B cell (primary cell): ENCODE measurements at regions not wholly inside any gene's neighbourhood (a gene's known extent, or its start where the extent isn't known, plus 50 kb on each side); places are given as distances from the start of the nearest gene placed in this dataset.

Experiments
- EZH2 ChIP-seq: IDR thresholded peaks from 2 replicates; pipeline ENCODE4 v1.6.1; 2012; ENCODE audit warnings: borderline replicate concordance, low read depth, mild to moderate bottlenecking, moderate library complexity, low read length; ENCODE audit not compliant: insufficient read depth, poor library complexity, severe bottlenecking
- TF ChIP-seq, protein P1 (sequence below): fragments of 200-600 bp; IDR thresholded peaks from one replicate; pipeline ENCODE4 v1.8.0; 2022; ENCODE audit warnings: antibody characterized with exemption, mild to moderate bottlenecking

DNA sequence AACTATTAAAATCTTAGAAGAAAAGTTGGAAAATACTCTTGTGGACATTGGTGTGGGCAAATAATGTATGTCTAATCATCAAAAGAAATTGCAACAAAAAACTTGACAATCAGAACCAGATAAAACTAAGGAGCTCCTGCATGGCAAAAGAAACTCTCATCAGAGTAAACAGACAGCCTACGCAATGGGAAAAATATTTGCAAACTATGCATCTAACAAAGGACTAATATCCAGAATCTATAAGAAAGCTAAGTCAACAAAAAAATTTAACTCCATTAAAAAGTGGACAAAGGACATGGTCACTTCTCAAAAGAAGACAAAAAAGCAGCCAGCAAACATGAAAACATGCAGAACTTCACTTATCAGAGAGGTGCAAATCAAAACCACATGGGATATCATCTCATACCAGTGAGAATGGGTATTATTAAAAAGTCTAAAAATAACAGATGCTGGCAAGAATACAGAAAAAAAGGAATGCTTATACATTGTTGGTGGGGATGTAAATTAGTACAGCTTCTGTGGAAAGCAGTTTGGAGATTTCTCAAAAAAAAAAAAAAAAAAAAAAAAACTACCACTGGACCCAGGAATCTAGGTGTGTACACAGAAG is 99.7 kb upstream of the TOP3B start:
- TF ChIP-seq EZH2 = no peak
- TF ChIP-seq, protein P1, sequence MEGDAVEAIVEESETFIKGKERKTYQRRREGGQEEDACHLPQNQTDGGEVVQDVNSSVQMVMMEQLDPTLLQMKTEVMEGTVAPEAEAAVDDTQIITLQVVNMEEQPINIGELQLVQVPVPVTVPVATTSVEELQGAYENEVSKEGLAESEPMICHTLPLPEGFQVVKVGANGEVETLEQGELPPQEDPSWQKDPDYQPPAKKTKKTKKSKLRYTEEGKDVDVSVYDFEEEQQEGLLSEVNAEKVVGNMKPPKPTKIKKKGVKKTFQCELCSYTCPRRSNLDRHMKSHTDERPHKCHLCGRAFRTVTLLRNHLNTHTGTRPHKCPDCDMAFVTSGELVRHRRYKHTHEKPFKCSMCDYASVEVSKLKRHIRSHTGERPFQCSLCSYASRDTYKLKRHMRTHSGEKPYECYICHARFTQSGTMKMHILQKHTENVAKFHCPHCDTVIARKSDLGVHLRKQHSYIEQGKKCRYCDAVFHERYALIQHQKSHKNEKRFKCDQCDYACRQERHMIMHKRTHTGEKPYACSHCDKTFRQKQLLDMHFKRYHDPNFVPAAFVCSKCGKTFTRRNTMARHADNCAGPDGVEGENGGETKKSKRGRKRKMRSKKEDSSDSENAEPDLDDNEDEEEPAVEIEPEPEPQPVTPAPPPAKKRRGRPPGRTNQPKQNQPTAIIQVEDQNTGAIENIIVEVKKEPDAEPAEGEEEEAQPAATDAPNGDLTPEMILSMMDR = no peak
